K562 (cell line): ENCODE measurements at regions not wholly inside any gene's neighbourhood (a gene's known extent, or its start where the extent isn't known, plus 50 kb on each side); places are given as distances from the start of the nearest gene placed in this dataset.

ENCODE experiments used
- ATAC-seq: fragments of 200-7000 bp; cut with Tn5 transposase; 3 replicates; pipeline ENCODE4 v1.9.1; 2020; ENCODE audit warnings: moderate library complexity
- BruUV-seq: library from RNA; stranded (reverse); fragments of 400-500 nt; replicated peaks from 2 replicates; lab custom pipeline; 2021; lab: Mats Ljungman, UMichigan
- CTCF ChIA-PET: fragments of 300-600 bp; formaldehyde crosslinking; extraction: SDS; loops from one replicate; lab custom pipeline; 2021; ENCODE audit warnings: low intra/inter-chr PET ratio; lab: Yijun Ruan, JAX
- POLR2A ChIA-PET: fragments of 300-600, 350-650 bp; sonication (Branson Sonifier 250); formaldehyde crosslinking; extraction: SDS; loops from one replicate; lab custom pipeline; 2021; ENCODE audit warnings: antibody characterized with exemption, inconsistent platforms; lab: Yijun Ruan, JAX
- DNase-seq, 4 experiments: peaks; one replicate each; pipeline versions ENCODE4 v3.0.0 to v3.0.0-alpha.2; 2011 to 2018; ENCODE audit warnings: low spot score in 3 of 4, mixed read lengths in 3 of 4; ENCODE audit errors: extremely low read depth in 1 of 4
- FAIRE-seq: peaks from 2 replicates; lab custom pipeline; 2011; peaks lifted over from hg19 to GRCh38; lab: Jason Lieb, UNC
- H2AFZ ChIP-seq: 2 replicates; pipeline ENCODE4 v1.6.0; 2011; ENCODE audit warnings: low read depth, low read length, control low read depth, inconsistent platforms
- H3K27ac ChIP-seq: fragments of 200-600 bp; 3 replicates; pipeline ENCODE4 v1.8.0; 2011; ENCODE audit warnings: low read depth, mild to moderate bottlenecking, control low read depth, inconsistent platforms, low read length, moderate library complexity, mixed read lengths; ENCODE audit errors: extremely low read depth
- H3K27me3 ChIP-seq, 2 experiments: fragments of 300-600 bp in 1 of 2; 2 replicates in 1 of 2; 3 replicates in 1 of 2; pipeline versions ENCODE4 v1.6.0 to v1.8.0; 2011; ENCODE audit warnings: inconsistent platforms in 2 of 2, low read length in 2 of 2, mild to moderate bottlenecking in 1 of 2, mixed read lengths in 1 of 2, moderate library complexity in 1 of 2; ENCODE audit not compliant: control insufficient read depth in 2 of 2, insufficient read depth in 2 of 2
- H3K36me3 ChIP-seq: fragments of 300-600 bp; 3 replicates; pipeline ENCODE4 v1.8.0; 2011; ENCODE audit warnings: mild to moderate bottlenecking, low read length, inconsistent platforms; ENCODE audit not compliant: control insufficient read depth, insufficient read depth
- H3K4me1 ChIP-seq, 2 experiments: fragments of 200-600 bp in 1 of 2; replicated peaks in 1 of 2; 2 replicates in 1 of 2; 3 replicates in 1 of 2; pipeline versions ENCODE4 v1.5.1 to v1.8.0; 2011; ENCODE audit warnings: inconsistent platforms in 2 of 2, low read length in 2 of 2, mild to moderate bottlenecking in 1 of 2, mixed read lengths in 1 of 2, moderate library complexity in 1 of 2; ENCODE audit not compliant: control insufficient read depth in 2 of 2, insufficient read depth in 2 of 2
- H3K4me2 ChIP-seq: 2 replicates; pipeline ENCODE4 v1.6.1; 2011; ENCODE audit warnings: low read length, control low read depth, inconsistent platforms, mixed read lengths; ENCODE audit not compliant: insufficient read depth
- H3K4me3 ChIP-seq: fragments of 200-600 bp; sonication (generic), shearing (Covaris generic); 2 replicates; pipeline ENCODE4 v1.5.1; 2016; ENCODE audit warnings: control low read depth, inconsistent platforms
- H3K79me2 ChIP-seq: fragments of 200-600 bp; 3 replicates; pipeline ENCODE4 v1.8.0; 2011; ENCODE audit warnings: low read length, inconsistent platforms; ENCODE audit not compliant: control insufficient read depth, insufficient read depth
- H3K9ac ChIP-seq, 2 experiments: 2 replicates each; pipeline versions ENCODE4 v1.6.0 to v1.6.1; 2011; ENCODE audit warnings: low read depth in 2 of 2, low read length in 2 of 2, control low read depth in 1 of 2, inconsistent platforms in 1 of 2, mild to moderate bottlenecking in 1 of 2, mixed read lengths in 1 of 2; ENCODE audit not compliant: insufficient read depth in 1 of 2
- H3K9me1 ChIP-seq: one replicate; pipeline ENCODE4 v1.6.0; 2011; ENCODE audit warnings: inconsistent platforms, mild to moderate bottlenecking, low read length, moderate library complexity; ENCODE audit not compliant: control insufficient read depth, insufficient read depth
- H3K9me3 ChIP-seq: replicated peaks from 2 replicates; pipeline ENCODE4 v1.5.1; 2011; ENCODE audit warnings: low read depth, low read length, inconsistent platforms; ENCODE audit not compliant: control insufficient read depth, insufficient read depth
- H4K20me1 ChIP-seq: replicated peaks from 2 replicates; pipeline ENCODE4 v1.6.1; 2011; ENCODE audit warnings: low read length, inconsistent platforms, mixed read lengths; ENCODE audit not compliant: control insufficient read depth, insufficient read depth
- CBX5 ChIP-seq: IDR thresholded peaks from 2 replicates; pipeline ENCODE4 v1.6.1; 2014; ENCODE audit warnings: low read depth, borderline replicate concordance
- NR2F6 ChIP-seq: fragments of 450-650 bp; formaldehyde crosslinking; IDR thresholded peaks from 2 replicates; pipeline ENCODE4 v1.4.0; 2020; ENCODE audit warnings: mild to moderate bottlenecking
- NR3C1 ChIP-seq: sonication (generic); formaldehyde crosslinking; IDR thresholded peaks from 2 replicates; pipeline ENCODE4 v1.8.1; 2022; ENCODE audit warnings: missing genetic modification reagents
- POLR3G ChIP-seq: IDR thresholded peaks from 2 replicates; pipeline ENCODE4 v1.6.1; 2011; ENCODE audit not compliant: insufficient read length, insufficient replicate concordance; ENCODE audit errors: extremely low read depth
- PPARD ChIP-seq: fragments of 250-450 bp; sonication (Bioruptor Pico); IDR thresholded peaks from 2 replicates; pipeline ENCODE4 v1.8.0; 2022; ENCODE audit warnings: inconsistent platforms, mild to moderate bottlenecking, moderate library complexity
- WGBS: fragments of 100-300 bp; shearing (Covaris generic); methylation state at CpG from one replicate; pipeline ENCODE4 v1.1.6; 2016; ENCODE audit warnings: low coverage, mixed read lengths; ENCODE audit not compliant: insufficient coverage; ENCODE audit errors: missing lambda C conversion rate; 5-methylcytosine and 5-hydroxymethylcytosine counted together
- in situ Hi-C: fragments of 300-500 bp; cut with MboI; formaldehyde crosslinking; loops from 4 replicates; pipeline ENCODE4 v1.15.0; 2018; ENCODE audit warnings: inconsistent platforms, mixed read lengths
- intact Hi-C: fragments of 100-400 bp; cut with micrococcal nuclease; formaldehyde crosslinking; loops from 2 replicates; pipeline ENCODE4 v1.14.2; 2022
- TF ChIP-seq, protein P1 (sequence below), 2 experiments: fragments of 450-650 bp; IDR thresholded peaks; 2 replicates each; pipeline ENCODE4 v1.6.1; 2016
- TF ChIP-seq, protein P2 (sequence below), 2 experiments: fragments of 450-650 bp in 1 of 2; sonication (generic) in 1 of 2; formaldehyde crosslinking in 1 of 2; IDR thresholded peaks; 2 replicates each; pipeline versions ENCODE4 v1.7.1 to v1.9.0; 2016 to 2022; ENCODE audit warnings: inconsistent platforms in 1 of 2, mild to moderate bottlenecking in 1 of 2, missing genetic modification reagents in 1 of 2
- TF ChIP-seq, protein P3 (sequence below): fragments of 200-800 bp; sonication (Bioruptor generic); IDR thresholded peaks from 2 replicates; pipeline ENCODE4 v1.6.1; 2017; ENCODE audit warnings: missing genetic modification characterization, missing compliant biosample characterization

- CTCF ChIA-PET, result interaction anchor here (0.7 kb wide), 1 partner anchor 15 kb away, joined by 8 read pairs; no protein-coding TSS in a partner anchor
- WGBS, result 2% methylated on average over 3 of the region's 3 CpGs
- no peaks in the 10 kb centered on the region for H3K79me2 ChIP-seq
- in situ Hi-C loops, result no loop called here
- no peak overlapping the region for H3K27ac ChIP-seq
- no peaks in the 10 kb centered on the region for H3K4me1 ChIP-seq
- H3K4me2 ChIP-seq, result no peak overlapping the region
- BruUV-seq, result no TSS peak
- no peak for ATAC-seq
- H3K4me3 ChIP-seq, result no peak overlapping the region
- H3K9me1 ChIP-seq, result no peaks in the 10 kb centered on the region
- H3K27me3 ChIP-seq, result no peaks in the 10 kb centered on the region
- no peak for DNase-seq
- H4K20me1 ChIP-seq, result no peaks in the 10 kb centered on the region
- TF ChIP-seq, protein P1, sequence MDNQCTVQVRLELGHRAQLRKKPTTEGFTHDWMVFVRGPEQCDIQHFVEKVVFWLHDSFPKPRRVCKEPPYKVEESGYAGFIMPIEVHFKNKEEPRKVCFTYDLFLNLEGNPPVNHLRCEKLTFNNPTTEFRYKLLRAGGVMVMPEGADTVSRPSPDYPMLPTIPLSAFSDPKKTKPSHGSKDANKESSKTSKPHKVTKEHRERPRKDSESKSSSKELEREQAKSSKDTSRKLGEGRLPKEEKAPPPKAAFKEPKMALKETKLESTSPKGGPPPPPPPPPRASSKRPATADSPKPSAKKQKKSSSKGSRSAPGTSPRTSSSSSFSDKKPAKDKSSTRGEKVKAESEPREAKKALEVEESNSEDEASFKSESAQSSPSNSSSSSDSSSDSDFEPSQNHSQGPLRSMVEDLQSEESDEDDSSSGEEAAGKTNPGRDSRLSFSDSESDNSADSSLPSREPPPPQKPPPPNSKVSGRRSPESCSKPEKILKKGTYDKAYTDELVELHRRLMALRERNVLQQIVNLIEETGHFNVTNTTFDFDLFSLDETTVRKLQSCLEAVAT (IDR thresholded peaks at IDR 0.05), result no peak
- TF ChIP-seq POLR3G (no peak), CBX5 (no peak), NR2F6 (CRISPR knock-in tag) (no peak), PPARD (no peak), NR3C1 (CRISPR knock-in tag) (no peak)
- TF ChIP-seq, protein P2, sequence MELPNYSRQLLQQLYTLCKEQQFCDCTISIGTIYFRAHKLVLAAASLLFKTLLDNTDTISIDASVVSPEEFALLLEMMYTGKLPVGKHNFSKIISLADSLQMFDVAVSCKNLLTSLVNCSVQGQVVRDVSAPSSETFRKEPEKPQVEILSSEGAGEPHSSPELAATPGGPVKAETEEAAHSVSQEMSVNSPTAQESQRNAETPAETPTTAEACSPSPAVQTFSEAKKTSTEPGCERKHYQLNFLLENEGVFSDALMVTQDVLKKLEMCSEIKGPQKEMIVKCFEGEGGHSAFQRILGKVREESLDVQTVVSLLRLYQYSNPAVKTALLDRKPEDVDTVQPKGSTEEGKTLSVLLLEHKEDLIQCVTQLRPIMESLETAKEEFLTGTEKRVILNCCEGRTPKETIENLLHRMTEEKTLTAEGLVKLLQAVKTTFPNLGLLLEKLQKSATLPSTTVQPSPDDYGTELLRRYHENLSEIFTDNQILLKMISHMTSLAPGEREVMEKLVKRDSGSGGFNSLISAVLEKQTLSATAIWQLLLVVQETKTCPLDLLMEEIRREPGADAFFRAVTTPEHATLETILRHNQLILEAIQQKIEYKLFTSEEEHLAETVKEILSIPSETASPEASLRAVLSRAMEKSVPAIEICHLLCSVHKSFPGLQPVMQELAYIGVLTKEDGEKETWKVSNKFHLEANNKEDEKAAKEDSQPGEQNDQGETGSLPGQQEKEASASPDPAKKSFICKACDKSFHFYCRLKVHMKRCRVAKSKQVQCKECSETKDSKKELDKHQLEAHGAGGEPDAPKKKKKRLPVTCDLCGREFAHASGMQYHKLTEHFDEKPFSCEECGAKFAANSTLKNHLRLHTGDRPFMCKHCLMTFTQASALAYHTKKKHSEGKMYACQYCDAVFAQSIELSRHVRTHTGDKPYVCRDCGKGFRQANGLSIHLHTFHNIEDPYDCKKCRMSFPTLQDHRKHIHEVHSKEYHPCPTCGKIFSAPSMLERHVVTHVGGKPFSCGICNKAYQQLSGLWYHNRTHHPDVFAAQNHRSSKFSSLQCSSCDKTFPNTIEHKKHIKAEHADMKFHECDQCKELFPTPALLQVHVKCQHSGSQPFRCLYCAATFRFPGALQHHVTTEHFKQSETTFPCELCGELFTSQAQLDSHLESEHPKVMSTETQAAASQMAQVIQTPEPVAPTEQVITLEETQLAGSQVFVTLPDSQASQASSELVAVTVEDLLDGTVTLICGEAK (IDR thresholded peaks at IDR 0.05), result no peak
- TF ChIP-seq, protein P2 (CRISPR knock-in tag; IDR thresholded peaks at IDR 0.05), result no peak
- TF ChIP-seq, protein P3, sequence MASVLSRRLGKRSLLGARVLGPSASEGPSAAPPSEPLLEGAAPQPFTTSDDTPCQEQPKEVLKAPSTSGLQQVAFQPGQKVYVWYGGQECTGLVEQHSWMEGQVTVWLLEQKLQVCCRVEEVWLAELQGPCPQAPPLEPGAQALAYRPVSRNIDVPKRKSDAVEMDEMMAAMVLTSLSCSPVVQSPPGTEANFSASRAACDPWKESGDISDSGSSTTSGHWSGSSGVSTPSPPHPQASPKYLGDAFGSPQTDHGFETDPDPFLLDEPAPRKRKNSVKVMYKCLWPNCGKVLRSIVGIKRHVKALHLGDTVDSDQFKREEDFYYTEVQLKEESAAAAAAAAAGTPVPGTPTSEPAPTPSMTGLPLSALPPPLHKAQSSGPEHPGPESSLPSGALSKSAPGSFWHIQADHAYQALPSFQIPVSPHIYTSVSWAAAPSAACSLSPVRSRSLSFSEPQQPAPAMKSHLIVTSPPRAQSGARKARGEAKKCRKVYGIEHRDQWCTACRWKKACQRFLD (CRISPR knock-in tag), result no peak
- TF ChIP-seq, all 486 proteins: peak for 0
- FAIRE-seq, result no peak
- Histone ChIP-seq H3K9me3 (no peaks in the 10 kb centered on the region; the same call in 1 of the 2 replicates), H2AFZ (no peak overlapping the region), H3K36me3 (no peaks in the 10 kb centered on the region), H3K9ac (no peak overlapping the region)
- POLR2A ChIA-PET, result no interaction called here
- intact Hi-C loops, result no loop called here
Measured at GRCh38 chr2:6103372-6103771, 411.2 kb downstream of the SOX11 start.
